ENCODE measurements at regions not wholly inside any gene's neighbourhood (a gene's known extent, or its start where the extent isn't known, plus 50 kb on each side); places are given as distances from the start of the nearest gene placed in this dataset.

GRCh38 chr4:159981469-159981856 is 878.6 kb downstream of the RAPGEF2 start:
- Histone ChIP-seq H3K9ac (ENCODE audit: insufficient read length) (no peak overlapping the region), H3K4me3 (no peak overlapping the region), H3K27ac (no peak overlapping the region), H3K36me3 (ENCODE audit: insufficient read depth, low read length) (no peaks in the 10 kb centered on the region), H3K9me3 (ENCODE audit: low read depth, low read length) (no peaks in the 10 kb centered on the region)
- no peak for TF ChIP-seq EZH2 (IDR thresholded peaks at IDR 0.05)
- no peak for TF ChIP-seq FOXP2 (optimal IDR thresholded peaks at IDR 0.05; ENCODE audit: control extremely low read depth, extremely low read length, insufficient read depth)
- no peak for TF ChIP-seq POLR2AphosphoS5 (IDR thresholded peaks at IDR 0.05; ENCODE audit: borderline replicate concordance, low read depth, low read length)
- no peak for DNase-seq (ENCODE audit: low read depth, low spot score)

- DNase-seq (ENCODE audit: low read depth, low spot score) = no peak
- Histone ChIP-seq H3K27ac (no peak overlapping the region), H3K9me3 (ENCODE audit: low read depth, low read length) (no peaks in the 10 kb centered on the region), H3K4me3 (no peak overlapping the region), H3K36me3 (ENCODE audit: insufficient read depth, low read length) (no peaks in the 10 kb centered on the region), H3K9ac (ENCODE audit: insufficient read length) (no peak overlapping the region)
- TF ChIP-seq FOXP2 (optimal IDR thresholded peaks at IDR 0.05; ENCODE audit: control extremely low read depth, extremely low read length, insufficient read depth) (no peak), EZH2 (IDR thresholded peaks at IDR 0.05) (no peak), POLR2AphosphoS5 (IDR thresholded peaks at IDR 0.05; ENCODE audit: borderline replicate concordance, low read depth, low read length) (no peak)
Measured at GRCh38 chr4:159983082-159983481, 880.2 kb downstream of the RAPGEF2 start.

GRCh38 chr4:160009656-160010493 is 907.0 kb downstream of the RAPGEF2 start:
- H3K27ac ChIP-seq = no peak overlapping the region
- H3K9ac ChIP-seq (ENCODE audit: insufficient read length) = no peak overlapping the region
- DNase-seq (ENCODE audit: low read depth, low spot score) = no peak
- no peaks in the 10 kb centered on the region for H3K9me3 ChIP-seq (ENCODE audit: low read depth, low read length)
- TF ChIP-seq FOXP2 (optimal IDR thresholded peaks at IDR 0.05; ENCODE audit: control extremely low read depth, extremely low read length, insufficient read depth) = no peak
- TF ChIP-seq EZH2 (IDR thresholded peaks at IDR 0.05) = no peak
- no peak for TF ChIP-seq POLR2AphosphoS5 (IDR thresholded peaks at IDR 0.05; ENCODE audit: borderline replicate concordance, low read depth, low read length)
- H3K36me3 ChIP-seq (ENCODE audit: insufficient read depth, low read length) = no peaks in the 10 kb centered on the region
- no peak overlapping the region for H3K4me3 ChIP-seq

GRCh38 chr4:160019936-160020335 is 917.1 kb downstream of the RAPGEF2 start:
- no peak overlapping the region for H3K9ac ChIP-seq (ENCODE audit: insufficient read length)
- no peaks in the 10 kb centered on the region for H3K9me3 ChIP-seq (ENCODE audit: low read depth, low read length)
- H3K36me3 ChIP-seq (ENCODE audit: insufficient read depth, low read length) = no peaks in the 10 kb centered on the region
- no peak for DNase-seq (ENCODE audit: low read depth, low spot score)
- H3K4me3 ChIP-seq = no peak overlapping the region
- no peak overlapping the region for H3K27ac ChIP-seq
- TF ChIP-seq POLR2AphosphoS5 (IDR thresholded peaks at IDR 0.05; ENCODE audit: borderline replicate concordance, low read depth, low read length) (no peak), FOXP2 (optimal IDR thresholded peaks at IDR 0.05; ENCODE audit: control extremely low read depth, extremely low read length, insufficient read depth) (no peak), EZH2 (IDR thresholded peaks at IDR 0.05) (no peak)

GRCh38 chr4:160020804-160021203 is 917.9 kb downstream of the RAPGEF2 start:
- Histone ChIP-seq H3K9me3 (ENCODE audit: low read depth, low read length) (no peaks in the 10 kb centered on the region), H3K4me3 (no peak overlapping the region), H3K27ac (no peak overlapping the region), H3K36me3 (ENCODE audit: insufficient read depth, low read length) (no peaks in the 10 kb centered on the region), H3K9ac (ENCODE audit: insufficient read length) (no peak overlapping the region)
- TF ChIP-seq EZH2 (IDR thresholded peaks at IDR 0.05) = no peak
- DNase-seq (ENCODE audit: low read depth, low spot score) = no peak

- Histone ChIP-seq H3K9me3 (ENCODE audit: low read depth, low read length) (no peaks in the 10 kb centered on the region), H3K36me3 (ENCODE audit: insufficient read depth, low read length) (no peaks in the 10 kb centered on the region), H3K4me3 (no peak overlapping the region), H3K27ac (no peak overlapping the region), H3K9ac (ENCODE audit: insufficient read length) (no peak overlapping the region)
- no peak for TF ChIP-seq POLR2AphosphoS5 (IDR thresholded peaks at IDR 0.05; ENCODE audit: borderline replicate concordance, low read depth, low read length)
- TF ChIP-seq EZH2 (IDR thresholded peaks at IDR 0.05) = no peak
- no peak for TF ChIP-seq FOXP2 (optimal IDR thresholded peaks at IDR 0.05; ENCODE audit: control extremely low read depth, extremely low read length, insufficient read depth)
- DNase-seq (ENCODE audit: low read depth, low spot score) = no peak
Measured at GRCh38 chr4:160021870-160022269, 919.0 kb downstream of the RAPGEF2 start.

GRCh38 chr4:160026721-160027120 is 923.8 kb downstream of the RAPGEF2 start:
- TF ChIP-seq POLR2AphosphoS5 (IDR thresholded peaks at IDR 0.05; ENCODE audit: borderline replicate concordance, low read depth, low read length) = no peak
- TF ChIP-seq FOXP2 (optimal IDR thresholded peaks at IDR 0.05; ENCODE audit: control extremely low read depth, extremely low read length, insufficient read depth) = no peak
- no peak for TF ChIP-seq EZH2 (IDR thresholded peaks at IDR 0.05)
- peaks cover 7% of the 10 kb centered on the region for H3K36me3 ChIP-seq (ENCODE audit: insufficient read depth, low read length)
- H3K9me3 ChIP-seq (ENCODE audit: low read depth, low read length) = no peaks in the 10 kb centered on the region
- DNase-seq (ENCODE audit: low read depth, low spot score) = no peak
- H3K4me3 ChIP-seq = no peak overlapping the region
- H3K9ac ChIP-seq (ENCODE audit: insufficient read length) = no peak overlapping the region
- no peak overlapping the region for H3K27ac ChIP-seq

- H3K4me3 ChIP-seq = no peak overlapping the region
- DNase-seq (ENCODE audit: low read depth, low spot score) = no peak
- no peaks in the 10 kb centered on the region; the same call in 1 of the 2 replicates for H3K36me3 ChIP-seq (ENCODE audit: insufficient read depth, low read length)
- TF ChIP-seq EZH2 (IDR thresholded peaks at IDR 0.05) (no peak), POLR2AphosphoS5 (IDR thresholded peaks at IDR 0.05; ENCODE audit: borderline replicate concordance, low read depth, low read length) (no peak), FOXP2 (optimal IDR thresholded peaks at IDR 0.05; ENCODE audit: control extremely low read depth, extremely low read length, insufficient read depth) (no peak)
- no peak overlapping the region for H3K27ac ChIP-seq
- no peak overlapping the region for H3K9ac ChIP-seq (ENCODE audit: insufficient read length)
- peaks cover 5% of the 10 kb centered on the region; the same call in 1 of the 2 replicates for H3K9me3 ChIP-seq (ENCODE audit: low read depth, low read length)
Measured at GRCh38 chr4:160034501-160034900, 931.6 kb downstream of the RAPGEF2 start.

GRCh38 chr4:160038615-160039014 is 935.7 kb downstream of the RAPGEF2 start:
- no peak for TF ChIP-seq POLR2AphosphoS5 (IDR thresholded peaks at IDR 0.05; ENCODE audit: borderline replicate concordance, low read depth, low read length)
- TF ChIP-seq EZH2 (IDR thresholded peaks at IDR 0.05) = no peak
- TF ChIP-seq FOXP2 (optimal IDR thresholded peaks at IDR 0.05; ENCODE audit: control extremely low read depth, extremely low read length, insufficient read depth) = no peak
- DNase-seq (ENCODE audit: low read depth, low spot score) = no peak

More at GRCh38 chr4:160038615-160039014, 935.7 kb downstream of the RAPGEF2 start:
- Histone ChIP-seq H3K27ac (no peak overlapping the region), H3K36me3 (ENCODE audit: insufficient read depth, low read length) (no peaks in the 10 kb centered on the region; the same call in 1 of the 2 replicates), H3K9ac (ENCODE audit: insufficient read length) (no peak overlapping the region), H3K9me3 (ENCODE audit: low read depth, low read length) (peaks cover 5% of the 10 kb centered on the region; the same call in 1 of the 2 replicates), H3K4me3 (no peak overlapping the region)
